ENCODE measurements at regions not wholly inside any gene's neighbourhood (a gene's known extent, or its start where the extent isn't known, plus 50 kb on each side); places are given as distances from the start of the nearest gene placed in this dataset.
"Not testable (repeated sequence)": the region's sequence is repeated elsewhere in the genome, so short reads cannot be mapped to it uniquely, and the experiment has no call there.

DNA sequence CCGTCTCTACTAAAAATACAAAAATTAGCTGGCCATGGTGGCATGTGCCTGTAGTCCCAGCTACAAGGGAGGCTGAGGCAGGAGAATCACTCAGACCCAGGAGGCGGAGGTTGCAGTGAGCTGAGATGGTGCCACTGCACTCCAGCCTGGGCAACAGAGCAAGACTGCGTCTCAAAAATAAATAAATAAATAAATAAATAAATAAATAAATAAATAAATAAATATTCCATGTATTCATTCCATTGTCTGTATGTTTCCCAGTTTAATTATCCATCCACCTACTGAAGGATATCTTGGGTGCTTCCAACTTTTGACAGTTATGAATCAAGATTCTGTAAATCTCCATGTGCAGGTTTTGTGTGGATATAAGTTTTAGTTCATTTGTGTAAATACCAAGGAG, 397.4 kb upstream of the SLC35B3 start:
- H3K9me3 Mint-ChIP-seq; POLR2A ChIA-PET (ENCODE audit: partially characterized antibody); H3K27ac ChIP-seq (ENCODE audit: low read depth, low read length); intact Hi-C loops (cut with micrococcal nuclease); H3K4me3 Mint-ChIP-seq; H3K36me3 ChIP-seq (ENCODE audit: insufficient read depth, low read length); H3K9me3 ChIP-seq (ENCODE audit: control insufficient read depth in 1 of 2, low read length in 2 of 2); H3K4me1 Mint-ChIP-seq; CTCF ChIA-PET (ENCODE audit: partially characterized antibody); H3K4me1 ChIP-seq (ENCODE audit: insufficient read depth, low read length); DNase-seq; H3K27me3 ChIP-seq (ENCODE audit: insufficient read depth, low read length); H3K27me3 Mint-ChIP-seq; H3K36me3 Mint-ChIP-seq; H3K4me3 ChIP-seq (ENCODE audit: low read length in 2 of 2); H3K27ac Mint-ChIP-seq: not testable (repeated sequence)

DNA sequence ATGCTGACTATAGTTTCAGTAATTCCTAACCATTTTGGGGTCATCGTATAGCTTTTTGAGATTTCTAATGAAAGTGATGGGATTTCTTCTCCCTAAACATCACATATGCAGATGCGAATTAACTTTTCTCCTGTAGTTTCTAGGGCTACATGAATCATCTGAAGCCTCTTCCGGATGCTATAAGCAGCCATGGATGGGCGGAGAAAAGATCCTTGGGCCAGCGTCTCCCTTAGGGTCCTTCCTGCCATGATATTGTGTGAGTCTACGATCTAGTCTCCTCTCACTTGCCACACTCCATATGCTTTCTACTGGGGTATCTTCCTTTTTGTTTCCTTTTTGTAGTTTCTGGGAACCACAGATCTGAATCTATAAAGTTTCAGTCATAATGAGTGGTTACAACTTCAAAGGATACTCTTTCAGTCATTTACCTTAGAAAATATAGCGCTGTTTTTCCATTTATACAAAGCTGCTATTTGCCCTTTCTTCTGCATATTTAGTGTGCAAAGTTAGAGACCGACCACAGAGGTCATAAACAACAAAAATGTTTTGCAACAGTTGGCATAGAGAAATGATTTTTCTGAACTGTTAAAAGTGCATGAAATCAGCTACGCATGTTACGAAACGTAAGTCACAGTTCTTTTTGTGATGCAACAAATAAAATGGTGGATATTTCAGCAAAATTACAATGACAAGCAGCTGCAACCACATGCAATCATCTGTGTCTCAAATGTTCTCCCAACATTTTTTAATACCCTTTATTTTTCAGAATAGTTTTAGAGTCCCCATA, 396.2 kb upstream of the SLC35B3 start:
- Mint-ChIP-seq H3K36me3 (no peaks in the 10 kb centered on the region), H3K4me1 (no peaks in the 10 kb centered on the region), H3K4me3 (no peak overlapping the region), H3K9me3 (peaks cover 0 to 6% (median 1%) of the 10 kb centered on the region in 8 donors), H3K27me3 (no peaks in the 10 kb centered on the region), H3K27ac (no peak overlapping the region)
- no peaks in the 10 kb centered on the region for H3K4me1 ChIP-seq (ENCODE audit: insufficient read depth, low read length)
- H3K27ac ChIP-seq (ENCODE audit: low read depth, low read length), result no peak overlapping the region
- ChIA-PET POLR2A (ENCODE audit: partially characterized antibody) (no interaction called here), CTCF (ENCODE audit: partially characterized antibody) (no interaction called here)
- intact Hi-C loops (cut with micrococcal nuclease), result no loop called here
- no peaks in the 10 kb centered on the region for H3K36me3 ChIP-seq (ENCODE audit: insufficient read depth, low read length)
- DNase-seq, result no peak
- H3K27me3 ChIP-seq (ENCODE audit: insufficient read depth, low read length), result no peaks in the 10 kb centered on the region
- no peak overlapping the region for H3K4me3 ChIP-seq (ENCODE audit: low read length in 2 of 2)
- no peaks in the 10 kb centered on the region for H3K9me3 ChIP-seq (ENCODE audit: control insufficient read depth in 1 of 2, low read length in 2 of 2)

DNA sequence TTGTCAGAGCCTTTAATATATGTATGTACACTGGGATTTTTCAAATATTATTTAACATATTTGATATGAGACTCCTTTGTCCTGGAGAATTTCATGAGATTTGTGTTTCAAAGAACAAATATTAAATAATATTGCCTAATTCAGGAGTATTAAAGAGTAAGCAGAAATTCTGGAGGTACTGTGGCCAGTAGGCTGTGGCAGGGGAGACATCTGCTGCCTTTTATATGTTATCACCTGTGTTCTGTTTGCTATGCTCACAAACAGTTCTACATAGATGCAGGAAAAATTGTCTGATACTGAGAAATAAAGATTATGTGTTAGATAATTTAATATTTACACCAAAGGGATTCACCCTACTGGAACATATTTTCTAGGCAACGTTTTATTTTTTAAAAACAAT, 395.4 kb upstream of the SLC35B3 start:
- intact Hi-C loops (cut with micrococcal nuclease), result no loop called here
- H3K27me3 ChIP-seq (ENCODE audit: insufficient read depth, low read length), result no peaks in the 10 kb centered on the region
- H3K4me1 Mint-ChIP-seq, result no peaks in the 10 kb centered on the region
- H3K27ac ChIP-seq (ENCODE audit: low read depth, low read length), result no peak overlapping the region
- no peaks in the 10 kb centered on the region for H3K36me3 Mint-ChIP-seq
- H3K27me3 Mint-ChIP-seq, result no peaks in the 10 kb centered on the region
- H3K4me1 ChIP-seq (ENCODE audit: insufficient read depth, low read length), result no peaks in the 10 kb centered on the region
- H3K9me3 ChIP-seq (ENCODE audit: control insufficient read depth in 1 of 2, low read length in 2 of 2), result no peaks in the 10 kb centered on the region
- H3K36me3 ChIP-seq (ENCODE audit: insufficient read depth, low read length), result no peaks in the 10 kb centered on the region
- H3K9me3 Mint-ChIP-seq, result peaks cover 0 to 6% (median 1%) of the 10 kb centered on the region in 8 donors
- ChIA-PET POLR2A (ENCODE audit: partially characterized antibody) (no interaction called here), CTCF (ENCODE audit: partially characterized antibody) (no interaction called here)
- no peak overlapping the region for H3K4me3 ChIP-seq (ENCODE audit: low read length in 2 of 2)
- H3K4me3 Mint-ChIP-seq, result no peak overlapping the region
- DNase-seq, result no peak
- H3K27ac Mint-ChIP-seq, result no peak overlapping the region

DNA sequence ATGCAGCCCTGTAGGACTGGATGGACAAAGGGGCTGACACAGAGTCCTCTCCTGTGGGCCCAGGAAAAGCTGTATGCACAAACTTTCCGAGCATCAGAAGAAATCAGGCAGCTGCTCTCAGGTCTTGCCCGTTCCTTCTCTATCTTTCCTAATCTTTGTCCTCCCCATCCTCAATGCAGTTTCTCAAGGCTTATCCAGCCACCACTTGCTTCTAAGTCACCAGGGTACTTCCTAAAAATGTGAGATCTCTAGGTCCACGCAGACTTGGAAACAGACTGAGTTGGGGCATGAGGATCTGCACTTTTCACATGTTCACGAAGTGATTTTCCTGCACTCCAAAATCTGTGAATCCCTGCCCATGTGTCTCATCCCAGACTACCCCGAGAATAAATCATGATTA, 394.5 kb upstream of the SLC35B3 start:
- Histone ChIP-seq H3K9me3 (ENCODE audit: control insufficient read depth in 1 of 2, low read length in 2 of 2) (no peaks in the 10 kb centered on the region), H3K27ac (ENCODE audit: low read depth, low read length) (no peak overlapping the region), H3K4me3 (ENCODE audit: low read length in 2 of 2) (no peak overlapping the region), H3K27me3 (ENCODE audit: insufficient read depth, low read length) (no peaks in the 10 kb centered on the region), H3K36me3 (ENCODE audit: insufficient read depth, low read length) (no peaks in the 10 kb centered on the region), H3K4me1 (ENCODE audit: insufficient read depth, low read length) (no peaks in the 10 kb centered on the region)
- Mint-ChIP-seq H3K9me3 (peaks cover 0 to 6% (median 1%) of the 10 kb centered on the region in 8 donors), H3K4me3 (no peak overlapping the region), H3K27me3 (no peaks in the 10 kb centered on the region), H3K36me3 (no peaks in the 10 kb centered on the region), H3K4me1 (no peaks in the 10 kb centered on the region), H3K27ac (no peak overlapping the region)
- intact Hi-C loops (cut with micrococcal nuclease), result no loop called here
- DNase-seq, result no peak
- ChIA-PET POLR2A (ENCODE audit: partially characterized antibody) (no interaction called here), CTCF (ENCODE audit: partially characterized antibody) (no interaction called here)

DNA sequence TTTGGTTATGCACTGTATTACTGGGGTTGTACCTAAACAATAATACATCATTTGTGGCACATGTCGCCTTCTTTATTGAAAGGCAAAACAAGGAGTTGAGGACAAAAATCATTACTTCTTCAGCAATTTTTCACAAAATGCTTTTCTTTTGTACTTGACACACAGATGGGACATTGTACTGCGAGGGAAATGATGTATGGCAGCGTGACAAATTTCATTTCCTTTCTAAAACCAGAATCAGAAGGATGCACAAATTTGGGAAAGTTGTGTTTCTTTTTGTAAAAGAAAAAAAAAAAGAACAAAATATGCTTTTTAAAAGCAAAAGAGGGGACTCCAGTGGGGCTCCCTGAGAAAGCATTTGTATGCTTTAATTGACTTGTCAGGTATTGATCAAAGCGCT, 394.0 kb upstream of the SLC35B3 start:
- no peak overlapping the region for H3K27ac ChIP-seq (ENCODE audit: low read depth, low read length)
- POLR2A ChIA-PET (ENCODE audit: partially characterized antibody), result no interaction called here

DNA sequence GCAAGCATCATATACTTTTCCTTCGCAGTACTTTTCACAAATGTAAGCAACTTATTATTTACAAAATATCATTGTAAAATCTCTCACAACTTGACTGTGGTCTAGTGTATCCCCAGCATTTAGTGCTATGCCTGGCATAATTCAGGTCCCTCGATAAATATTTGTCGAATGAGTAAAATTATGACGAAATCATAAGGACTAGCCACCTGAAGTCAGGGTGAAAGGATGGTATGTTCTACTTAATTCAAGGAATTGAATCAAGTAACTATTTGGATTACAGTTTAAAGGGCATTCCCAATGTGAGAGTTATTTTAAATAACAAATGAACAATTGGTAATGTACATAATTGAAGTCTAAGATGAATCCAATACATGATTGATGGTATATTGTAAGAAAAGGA, 393.0 kb upstream of the SLC35B3 start:
- no peak overlapping the region for H3K27ac ChIP-seq (ENCODE audit: low read depth, low read length)
- ChIA-PET POLR2A (ENCODE audit: partially characterized antibody) (no interaction called here), CTCF (ENCODE audit: partially characterized antibody) (no interaction called here)
- Mint-ChIP-seq H3K27ac (no peak overlapping the region), H3K9me3 (peaks cover 0 to 6% (median 1%) of the 10 kb centered on the region in 8 donors), H3K4me1 (no peaks in the 10 kb centered on the region), H3K4me3 (no peak overlapping the region), H3K36me3 (no peaks in the 10 kb centered on the region), H3K27me3 (no peaks in the 10 kb centered on the region)
- no peaks in the 10 kb centered on the region for H3K36me3 ChIP-seq (ENCODE audit: insufficient read depth, low read length)
- intact Hi-C loops (cut with micrococcal nuclease), result no loop called here
- no peaks in the 10 kb centered on the region for H3K4me1 ChIP-seq (ENCODE audit: insufficient read depth, low read length)
- H3K9me3 ChIP-seq (ENCODE audit: control insufficient read depth in 1 of 2, low read length in 2 of 2), result no peaks in the 10 kb centered on the region
- no peaks in the 10 kb centered on the region for H3K27me3 ChIP-seq (ENCODE audit: insufficient read depth, low read length)
- no peak overlapping the region for H3K4me3 ChIP-seq (ENCODE audit: low read length in 2 of 2)
- DNase-seq, result no peak

More for the DNA sequence above, 394.0 kb upstream of the SLC35B3 start:
- Mint-ChIP-seq H3K4me3 (no peak overlapping the region), H3K9me3 (peaks cover 0 to 6% (median 1%) of the 10 kb centered on the region in 8 donors), H3K27me3 (no peaks in the 10 kb centered on the region), H3K36me3 (no peaks in the 10 kb centered on the region), H3K4me1 (no peaks in the 10 kb centered on the region), H3K27ac (no peak overlapping the region)
- no peak for DNase-seq
- no peaks in the 10 kb centered on the region for H3K36me3 ChIP-seq (ENCODE audit: insufficient read depth, low read length)
- H3K4me3 ChIP-seq (ENCODE audit: low read length in 2 of 2), result no peak overlapping the region
- H3K4me1 ChIP-seq (ENCODE audit: insufficient read depth, low read length), result no peaks in the 10 kb centered on the region
- intact Hi-C loops (cut with micrococcal nuclease), result no loop called here
- no peaks in the 10 kb centered on the region for H3K9me3 ChIP-seq (ENCODE audit: control insufficient read depth in 1 of 2, low read length in 2 of 2)
- CTCF ChIA-PET (ENCODE audit: partially characterized antibody), result no interaction called here
- no peaks in the 10 kb centered on the region for H3K27me3 ChIP-seq (ENCODE audit: insufficient read depth, low read length)

DNA sequence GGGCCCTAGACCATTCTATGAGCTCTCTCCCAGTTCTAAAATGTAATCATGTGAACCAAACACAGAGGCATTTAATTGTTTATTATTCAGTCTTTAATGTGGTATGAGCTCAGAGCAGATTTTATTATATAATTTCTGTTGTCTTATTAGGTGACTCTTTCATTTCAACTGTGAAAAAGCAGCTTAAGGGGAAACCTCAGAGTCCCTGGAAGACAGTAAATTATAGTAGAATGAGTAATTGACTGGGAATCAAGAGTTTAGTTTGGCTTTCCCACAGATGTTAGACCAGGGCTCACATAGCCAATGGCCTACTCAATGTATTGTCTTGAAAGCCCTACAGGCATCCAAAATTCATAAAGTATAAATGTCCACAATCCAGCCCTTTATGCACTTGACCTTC, 390.4 kb upstream of the SLC35B3 start:
- Mint-ChIP-seq H3K9me3 (peaks cover 0 to 6% (median 1%) of the 10 kb centered on the region in 8 donors), H3K27me3 (no peaks in the 10 kb centered on the region), H3K36me3 (no peaks in the 10 kb centered on the region), H3K4me1 (no peaks in the 10 kb centered on the region), H3K4me3 (no peak overlapping the region), H3K27ac (no peak overlapping the region)
- no peak for DNase-seq
- no peaks in the 10 kb centered on the region for H3K27me3 ChIP-seq (ENCODE audit: insufficient read depth, low read length)
- intact Hi-C loops (cut with micrococcal nuclease), result no loop called here
- ChIA-PET CTCF (ENCODE audit: partially characterized antibody) (no interaction called here), POLR2A (ENCODE audit: partially characterized antibody) (no interaction called here)
- no peaks in the 10 kb centered on the region for H3K9me3 ChIP-seq (ENCODE audit: control insufficient read depth in 1 of 2, low read length in 2 of 2)
- no peak overlapping the region for H3K4me3 ChIP-seq (ENCODE audit: low read length in 2 of 2)
- no peak overlapping the region for H3K27ac ChIP-seq (ENCODE audit: low read depth, low read length)
- no peaks in the 10 kb centered on the region for H3K36me3 ChIP-seq (ENCODE audit: insufficient read depth, low read length)
- H3K4me1 ChIP-seq (ENCODE audit: insufficient read depth, low read length), result no peaks in the 10 kb centered on the region

DNA sequence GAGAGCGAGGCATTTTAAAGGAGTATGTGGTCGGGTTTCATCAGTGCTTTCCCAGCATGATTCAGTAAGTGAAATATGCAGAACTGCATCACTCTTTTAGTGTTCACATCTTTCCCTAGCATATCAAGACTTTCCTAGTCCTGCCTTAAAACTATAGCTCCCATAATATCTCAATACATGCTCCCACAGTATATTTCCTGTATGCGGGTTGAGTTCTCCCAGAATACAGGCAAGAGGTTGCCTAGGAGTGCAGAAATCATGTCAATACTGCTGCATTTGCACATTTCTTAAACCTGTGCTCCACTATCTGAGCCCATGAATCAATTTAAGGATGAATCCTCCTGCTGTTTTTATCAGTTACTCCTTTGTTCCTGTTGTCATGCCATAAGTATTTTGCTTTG, 386.6 kb upstream of the SLC35B3 start:
- no peaks in the 10 kb centered on the region for H3K27me3 Mint-ChIP-seq

More for the DNA sequence above, 386.6 kb upstream of the SLC35B3 start:
- no peak overlapping the region for H3K4me3 Mint-ChIP-seq
- H3K4me1 ChIP-seq (ENCODE audit: insufficient read depth, low read length), result no peaks in the 10 kb centered on the region
- H3K4me3 ChIP-seq (ENCODE audit: low read length in 2 of 2), result no peak overlapping the region
- intact Hi-C loops (cut with micrococcal nuclease), result no loop called here
- no peaks in the 10 kb centered on the region for H3K36me3 ChIP-seq (ENCODE audit: insufficient read depth, low read length)
- no peaks in the 10 kb centered on the region for H3K27me3 ChIP-seq (ENCODE audit: insufficient read depth, low read length)
- peaks cover 0 to 3% (median 0%) of the 10 kb centered on the region in 8 donors for H3K9me3 Mint-ChIP-seq
- H3K27ac ChIP-seq (ENCODE audit: low read depth, low read length), result no peak overlapping the region
- ChIA-PET CTCF (ENCODE audit: partially characterized antibody) (no interaction called here), POLR2A (ENCODE audit: partially characterized antibody) (no interaction called here)
- H3K27ac Mint-ChIP-seq, result no peak overlapping the region
- no peaks in the 10 kb centered on the region for H3K36me3 Mint-ChIP-seq
- H3K4me1 Mint-ChIP-seq, result no peaks in the 10 kb centered on the region
- DNase-seq, result no peak
- H3K9me3 ChIP-seq (ENCODE audit: control insufficient read depth in 1 of 2, low read length in 2 of 2), result no peaks in the 10 kb centered on the region
